HepG2 (cell line): ENCODE measurements at regions not wholly inside any gene's neighbourhood (a gene's known extent, or its start where the extent isn't known, plus 50 kb on each side); places are given as distances from the start of the nearest gene placed in this dataset.

Experiments used
- ATAC-seq: fragments of 200-7000 bp; cut with Tn5 transposase; 3 replicates; pipeline ENCODE4 v1.9.1; 2020; ENCODE audit warnings: mild to moderate bottlenecking, moderate library complexity
- BruUV-seq: library from RNA; stranded (reverse); fragments of 400-500 nt; replicated peaks from 2 replicates; lab custom pipeline; 2021; lab: Mats Ljungman, UMichigan
- CTCF ChIA-PET: fragments of 300-600 bp; formaldehyde crosslinking; extraction: SDS; loops from one replicate; lab custom pipeline; 2021; ENCODE audit warnings: low total read pairs, inconsistent platforms, low intra/inter-chr PET ratio; lab: Yijun Ruan, JAX
- POLR2A ChIA-PET: fragments of 350-600 bp; sonication (Branson Sonifier 250); formaldehyde crosslinking; loops from one replicate; lab custom pipeline; 2020; ENCODE audit warnings: antibody characterized with exemption, inconsistent platforms; lab: Yijun Ruan, JAX
- DNase-seq: peaks from one replicate; pipeline ENCODE4 v3.0.0-alpha.2; 2015; ENCODE audit warnings: low spot score
- FAIRE-seq: peaks from 3 replicates; lab custom pipeline; 2011; peaks lifted over from hg19 to GRCh38; lab: Jason Lieb, UNC
- H2AFZ ChIP-seq: one replicate; pipeline ENCODE4 v1.6.1; 2011; ENCODE audit warnings: low read length, inconsistent platforms
- H3K27ac ChIP-seq: fragments of 300-600 bp; 3 replicates; pipeline ENCODE4 v1.8.0; 2011; ENCODE audit warnings: mixed run types, mild to moderate bottlenecking, mixed read lengths, low read length, inconsistent platforms; ENCODE audit not compliant: insufficient read depth; ENCODE audit errors: extremely low read length
- H3K27me3 ChIP-seq, 2 experiments: fragments of 200-600 bp in 1 of 2; 2 replicates in 1 of 2; 3 replicates in 1 of 2; pipeline versions ENCODE4 v1.6.0 to v1.8.0; 2011; ENCODE audit warnings: low read length in 2 of 2, mild to moderate bottlenecking in 2 of 2, moderate library complexity in 2 of 2, inconsistent platforms in 1 of 2; ENCODE audit not compliant: insufficient read depth in 2 of 2, control insufficient read depth in 1 of 2
- H3K36me3 ChIP-seq, 2 experiments: fragments of 200-600 bp in 1 of 2; replicated peaks in 1 of 2; 2 replicates in 1 of 2; 3 replicates in 1 of 2; pipeline versions ENCODE4 v1.5.1 to v1.8.0; 2011; ENCODE audit warnings: low read length in 2 of 2, inconsistent platforms in 1 of 2; ENCODE audit not compliant: insufficient read depth in 2 of 2, control insufficient read depth in 1 of 2
- H3K4me1 ChIP-seq: 2 replicates; pipeline ENCODE4 v1.5.1; 2012; ENCODE audit warnings: low read length, inconsistent platforms; ENCODE audit not compliant: insufficient read depth
- H3K4me2 ChIP-seq: 2 replicates; pipeline ENCODE4 v1.6.0; 2011; ENCODE audit warnings: low read depth, low read length, inconsistent platforms
- H3K4me3 ChIP-seq, 3 experiments: fragments of 200-600 bp in 1 of 3; sonication (generic), shearing (Covaris generic) in 1 of 3; replicated peaks in 1 of 3; 2 replicates each; pipeline ENCODE4 v1.5.1; 2011 to 2016; ENCODE audit warnings: low read length in 3 of 3, inconsistent platforms in 2 of 3, low read depth in 2 of 3, mild to moderate bottlenecking in 2 of 3, control low read depth in 1 of 3, mixed read lengths in 1 of 3; ENCODE audit not compliant: insufficient read depth in 1 of 3
- H3K79me2 ChIP-seq: one replicate; pipeline ENCODE4 v1.6.1; 2011; ENCODE audit warnings: low read length, inconsistent platforms; ENCODE audit not compliant: insufficient read depth
- H3K9ac ChIP-seq: 2 replicates; pipeline ENCODE4 v1.6.0; 2011; ENCODE audit warnings: mild to moderate bottlenecking, low read depth, low read length, inconsistent platforms; ENCODE audit not compliant: insufficient read depth
- H3K9me3 ChIP-seq: 2 replicates; pipeline ENCODE4 v1.5.1; 2012; ENCODE audit warnings: mild to moderate bottlenecking, low read length
- H4K20me1 ChIP-seq: 2 replicates; pipeline ENCODE4 v1.6.0; 2011; ENCODE audit warnings: inconsistent platforms, mild to moderate bottlenecking, low read length, moderate library complexity; ENCODE audit not compliant: insufficient read depth
- ATF6 ChIP-seq: sonication (generic); formaldehyde crosslinking; conservative IDR thresholded peaks from 2 replicates; pipeline ENCODE4 v1.4.0; 2020; ENCODE audit warnings: missing genetic modification reagents
- ESRRA ChIP-seq: sonication (generic); formaldehyde crosslinking; IDR thresholded peaks from 2 replicates; pipeline ENCODE4 v1.5.1; 2020; ENCODE audit warnings: mild to moderate bottlenecking, low read depth, missing genetic modification reagents
- ETV5 ChIP-seq: IDR thresholded peaks from 2 replicates; pipeline ENCODE4 v1.6.1; 2018; ENCODE audit warnings: missing biosample characterization, missing genetic modification reagents, inconsistent platforms, borderline replicate concordance
- FOSL2 ChIP-seq: sonication (generic); formaldehyde crosslinking; IDR thresholded peaks from 2 replicates; pipeline ENCODE4 v1.4.0; 2020; ENCODE audit warnings: missing genetic modification reagents
- HDAC1 ChIP-seq: sonication (generic); formaldehyde crosslinking; IDR thresholded peaks from 2 replicates; pipeline ENCODE4 v1.5.1; 2020; ENCODE audit warnings: mild to moderate bottlenecking, missing genetic modification reagents
- HNF4A ChIP-seq: sonication (generic); formaldehyde crosslinking; IDR thresholded peaks from 2 replicates; pipeline ENCODE4 v1.4.0; 2020; ENCODE audit warnings: missing genetic modification reagents
- KDM6A ChIP-seq: IDR thresholded peaks from 2 replicates; pipeline ENCODE4 v1.6.1; 2016; ENCODE audit warnings: low read depth
- MAZ ChIP-seq, 2 experiments: sonication (generic) in 1 of 2; formaldehyde crosslinking in 1 of 2; IDR thresholded peaks; 2 replicates each; pipeline versions ENCODE4 v1.5.0 to v1.6.1; 2012 to 2020; ENCODE audit warnings: low read depth in 2 of 2, mild to moderate bottlenecking in 2 of 2, borderline replicate concordance in 1 of 2, improper control_type of control experiment in 1 of 2, low read length in 1 of 2, missing genetic modification reagents in 1 of 2, moderate library complexity in 1 of 2
- PRDM15 ChIP-seq: sonication (generic); formaldehyde crosslinking; IDR thresholded peaks from 2 replicates; pipeline ENCODE4 v1.4.0; 2020; ENCODE audit warnings: missing genetic modification reagents
- RARA ChIP-seq: IDR thresholded peaks from 2 replicates; pipeline ENCODE4 v1.6.1; 2016; ENCODE audit warnings: missing genetic modification reagents, missing compliant biosample characterization
- RXRB ChIP-seq: IDR thresholded peaks from 2 replicates; pipeline ENCODE4 v1.6.1; 2016; ENCODE audit warnings: borderline replicate concordance, missing genetic modification reagents, missing compliant biosample characterization
- SATB2 ChIP-seq: sonication (generic); formaldehyde crosslinking; IDR thresholded peaks from 2 replicates; pipeline ENCODE4 v1.5.0; 2020; ENCODE audit warnings: missing genetic modification reagents
- TBL1XR1 ChIP-seq: fragments of 150-350 bp; IDR thresholded peaks from 2 replicates; pipeline ENCODE4 v1.6.1; 2014; ENCODE audit warnings: borderline replicate concordance, low read length; ENCODE audit not compliant: partially characterized antibody
- ZEB1 ChIP-seq: IDR thresholded peaks from 2 replicates; pipeline ENCODE4 v1.6.1; 2012; ENCODE audit warnings: mild to moderate bottlenecking, low read depth, inconsistent platforms; ENCODE audit not compliant: insufficient replicate concordance
- ZNF598 ChIP-seq: sonication (generic); formaldehyde crosslinking; IDR thresholded peaks from 2 replicates; pipeline ENCODE4 v1.5.1; 2020; ENCODE audit warnings: mild to moderate bottlenecking, missing genetic modification reagents, borderline replicate concordance
- ZNF7 ChIP-seq: IDR thresholded peaks from 2 replicates; pipeline ENCODE4 v1.6.1; 2016; ENCODE audit warnings: missing biosample characterization, missing genetic modification reagents
- ZNF772 ChIP-seq: sonication (generic); formaldehyde crosslinking; IDR thresholded peaks from 2 replicates; pipeline ENCODE4 v1.5.0; 2020; ENCODE audit warnings: mild to moderate bottlenecking, missing genetic modification reagents
- ZNF782 ChIP-seq: sonication (generic); formaldehyde crosslinking; IDR thresholded peaks from 2 replicates; pipeline ENCODE4 v1.4.0; 2020; ENCODE audit warnings: missing genetic modification reagents, mild to moderate bottlenecking, borderline replicate concordance
- ZNF792 ChIP-seq: IDR thresholded peaks from 2 replicates; pipeline ENCODE4 v1.6.1; 2016
- ZSCAN29 ChIP-seq: sonication (generic); formaldehyde crosslinking; conservative IDR thresholded peaks from 2 replicates; pipeline ENCODE4 v1.4.0; 2020; ENCODE audit warnings: mild to moderate bottlenecking, missing genetic modification reagents
- WGBS: methylation state at CpG from one replicate; pipeline ENCODE4 v1.1.6; 2017; ENCODE audit warnings: low lambda C conversion rate; 5-methylcytosine and 5-hydroxymethylcytosine counted together
- in situ Hi-C: cut with HindIII; loops from 2 replicates; pipeline ENCODE4 v1.10.0; 2017; ENCODE audit warnings: low pct_unique_long_range_greater_than_20kb; ENCODE audit not compliant: extremely low pct_ligation_motif_present
- intact Hi-C: fragments of 100-400 bp; cut with micrococcal nuclease; formaldehyde crosslinking; loops from one replicate; pipeline ENCODE4 v1.10.0; 2022; ENCODE audit not compliant: unreplicated experiment

GRCh38 chr14:30317729-30318128, 241.2 kb upstream of the G2E3 start:
- Histone ChIP-seq H4K20me1 (no peaks in the 10 kb centered on the region), H3K79me2 (no peaks in the 10 kb centered on the region), H2AFZ (no peak overlapping the region), H3K4me1 (no peaks in the 10 kb centered on the region), H3K9me3 (no peaks in the 10 kb centered on the region), H3K9ac (no peak overlapping the region), H3K4me2 (0 out of 2 replicates have a peak overlapping the region, but pooled peaks have one; percentile 2), H3K36me3 (no peaks in the 10 kb centered on the region), H3K4me3 (no peak overlapping the region), H3K27ac (no peak overlapping the region), H3K27me3 (no peaks in the 10 kb centered on the region)
- WGBS: 3% methylated on average over 4 of the region's 4 CpGs
- DNase-seq (peak; percentile 53), FAIRE-seq (no peak), ATAC-seq (peak; percentile 93)
- ChIA-PET CTCF (no interaction called here), POLR2A (no interaction called here)
- in situ Hi-C loops (no loop called here), intact Hi-C loops (no loop called here)
- BruUV-seq: no TSS peak
- no peak for TF ChIP-seq MAZ (IDR thresholded peaks at IDR 0.05; ENCODE audit: borderline replicate concordance, low read depth, low read length)
- no peak for TF ChIP-seq MAZ (CRISPR knock-in tag; IDR thresholded peaks at IDR 0.05; ENCODE audit: low read depth)
- 0 out of 2 replicates have a peak, but pooled peaks have one; percentile 7 for TF ChIP-seq ETV5 (CRISPR knock-in tag)
- TF ChIP-seq TBL1XR1: no peak
- TF ChIP-seq ZNF782: no peak
- TF ChIP-seq ATF6 (CRISPR knock-in tag): no peak
- peak; percentile 38 for TF ChIP-seq HNF4A (CRISPR knock-in tag)
- no peak for TF ChIP-seq ZSCAN29 (CRISPR knock-in tag)
- TF ChIP-seq FOSL2 (CRISPR knock-in tag): no peak
- TF ChIP-seq KDM6A (CRISPR knock-in tag): 0 out of 2 replicates have a peak, but pooled peaks have one; percentile 13
- no peak for TF ChIP-seq HDAC1
- no peak for TF ChIP-seq PRDM15
- 0 out of 2 replicates have a peak, but pooled peaks have one; percentile 30 for TF ChIP-seq ZNF772 (CRISPR knock-in tag)
- no peak for TF ChIP-seq ZNF7
- no peak for TF ChIP-seq ZNF792
- no peak for TF ChIP-seq ZEB1
- no peak for TF ChIP-seq ESRRA (CRISPR knock-in tag)
- TF ChIP-seq RXRB (CRISPR knock-in tag): 0 out of 2 replicates have a peak, but pooled peaks have one; percentile 19
- TF ChIP-seq RARA (CRISPR knock-in tag): peak; percentile 82
- no peak for TF ChIP-seq SATB2 (CRISPR knock-in tag)
- TF ChIP-seq ZNF598: no peak
